Panc1 (cell line): ENCODE measurements at regions not wholly inside any gene's neighbourhood (a gene's known extent, or its start where the extent isn't known, plus 50 kb on each side); places are given as distances from the start of the nearest gene placed in this dataset.
A peak's percentile ranks its signal among the peaks of the same experiment; 100 is the strongest.

Experiments used
- ATAC-seq: fragments of 200-7000 bp; cut with Tn5 transposase; 2 replicates; pipeline ENCODE4 v1.9.1; 2020; ENCODE audit warnings: mild to moderate bottlenecking, moderate library complexity
- BruUV-seq: library from RNA; stranded (reverse); fragments of 400-500 nt; replicated peaks from 2 replicates; lab custom pipeline; 2021; lab: Mats Ljungman, UMichigan
- CTCF ChIA-PET: fragments of 300-600 bp; sonication (Branson Sonifier 250); formaldehyde crosslinking; loops from one replicate; lab custom pipeline; 2022; ENCODE audit warnings: antibody characterized with exemption; lab: Charles Lee
- POLR2A ChIA-PET: fragments of 300-600 bp; sonication (Branson Sonifier 250); formaldehyde crosslinking; loops from one replicate; lab custom pipeline; 2022; ENCODE audit warnings: antibody characterized with exemption; lab: Charles Lee
- DNase-seq: peaks from one replicate; pipeline ENCODE4 v3.0.0-alpha.2; 2010; ENCODE audit warnings: low read depth, low spot score
- H3K27ac ChIP-seq: 2 replicates; pipeline ENCODE4 v1.5.1; 2011; ENCODE audit warnings: mild to moderate bottlenecking, low read length, inconsistent platforms
- H3K27me3 ChIP-seq: fragments of 200-500 bp; sonication (Bioruptor generic); 2 replicates; pipeline ENCODE4 v1.6.0; 2014; ENCODE audit warnings: low read length, inconsistent platforms; ENCODE audit not compliant: control insufficient read depth, insufficient read depth
- H3K36me3 ChIP-seq: fragments of 200-500 bp; sonication (Bioruptor generic); 2 replicates; pipeline ENCODE4 v1.5.1; 2014; ENCODE audit warnings: inconsistent platforms, mild to moderate bottlenecking, low read length, moderate library complexity; ENCODE audit not compliant: control insufficient read depth, insufficient read depth
- H3K4me1 ChIP-seq: 2 replicates; pipeline ENCODE4 v1.5.1; 2011; ENCODE audit warnings: inconsistent platforms, mild to moderate bottlenecking, low read length, moderate library complexity; ENCODE audit not compliant: control insufficient read depth, insufficient read depth
- H3K4me3 ChIP-seq, 2 experiments: 2 replicates each; pipeline ENCODE4 v1.5.1; 2011 to 2012; ENCODE audit warnings: low read depth in 2 of 2, low read length in 2 of 2, mild to moderate bottlenecking in 2 of 2, inconsistent platforms in 1 of 2, moderate library complexity in 1 of 2
- H3K9me3 ChIP-seq: fragments of 200-500 bp; sonication (Bioruptor generic); 2 replicates; pipeline ENCODE4 v1.5.1; 2014; ENCODE audit warnings: low read depth, mild to moderate bottlenecking, inconsistent platforms, low read length, moderate library complexity; ENCODE audit not compliant: control insufficient read depth, insufficient read depth
- SIN3A ChIP-seq: IDR thresholded peaks from 2 replicates; pipeline ENCODE4 v1.6.1; 2012; ENCODE audit warnings: low read depth, mild to moderate bottlenecking, low read length, moderate library complexity, borderline replicate concordance; ENCODE audit not compliant: insufficient read depth
- in situ Hi-C: cut with HindIII; loops from 2 replicates; pipeline ENCODE4 v1.10.0; 2016; ENCODE audit warnings: low sequenced_read_pairs, low pct_unique_long_range_greater_than_20kb
- intact Hi-C: fragments of 100-400 bp; cut with micrococcal nuclease; formaldehyde crosslinking; loops from one replicate; pipeline ENCODE4 v1.10.0; 2022; ENCODE audit not compliant: unreplicated experiment
- TF ChIP-seq, protein P1 (sequence below): fragments of 450-650 bp; IDR thresholded peaks from 2 replicates; pipeline ENCODE4 v1.5.1; 2017; ENCODE audit warnings: mild to moderate bottlenecking

DNA sequence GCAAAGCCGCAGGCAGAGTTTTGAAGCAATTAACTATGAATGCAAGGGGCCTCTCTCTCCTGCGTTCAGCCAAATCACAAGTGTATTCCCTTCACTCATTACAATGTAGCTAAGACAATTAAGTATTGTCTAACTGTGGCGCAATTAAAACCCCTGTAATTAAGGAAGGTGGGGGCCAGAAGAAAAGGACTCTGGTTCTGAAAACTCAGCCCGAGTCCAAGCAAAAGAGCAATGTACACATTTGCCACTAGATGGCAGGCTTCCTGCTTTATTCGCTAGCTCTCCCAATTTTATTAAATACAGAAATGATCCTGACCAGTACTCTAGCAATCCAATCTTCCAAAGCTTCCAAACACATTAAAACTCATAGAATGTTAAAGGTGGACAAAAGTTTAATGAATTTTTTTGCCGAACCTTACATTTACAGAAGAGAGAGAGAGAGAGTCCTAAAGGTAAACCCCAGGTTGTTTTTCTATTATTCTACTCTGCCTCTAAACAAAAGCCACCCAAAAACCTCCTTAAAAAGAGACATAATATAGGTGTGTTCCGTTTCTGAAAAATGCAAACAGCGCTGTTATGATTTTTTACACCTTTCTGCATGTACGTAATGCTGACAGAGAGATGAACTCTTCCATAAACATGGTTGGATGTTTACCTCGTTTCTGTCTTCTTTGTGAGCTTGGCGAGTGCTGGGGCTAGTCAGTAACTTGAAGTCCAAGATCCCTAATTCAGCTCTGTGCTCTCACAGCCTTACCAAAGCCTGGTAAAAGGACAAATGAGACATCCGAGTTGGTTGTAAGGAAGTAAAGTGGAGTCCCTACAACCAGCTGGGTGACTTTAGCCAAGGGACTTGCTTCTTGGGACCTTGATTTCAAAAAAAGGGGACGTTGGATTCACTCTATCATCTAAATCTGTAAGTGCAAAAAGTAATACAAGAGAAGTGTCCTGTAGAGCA lies 50.9 kb upstream of the VASH1 start:
- Histone ChIP-seq H3K27me3 (no peaks in the 10 kb centered on the region), H3K36me3 (no peaks in the 10 kb centered on the region), H3K4me3 (no peak overlapping the region), H3K4me1 (no peaks in the 10 kb centered on the region), H3K27ac (no peak overlapping the region), H3K9me3 (no peaks in the 10 kb centered on the region)
- TF ChIP-seq, protein P1, sequence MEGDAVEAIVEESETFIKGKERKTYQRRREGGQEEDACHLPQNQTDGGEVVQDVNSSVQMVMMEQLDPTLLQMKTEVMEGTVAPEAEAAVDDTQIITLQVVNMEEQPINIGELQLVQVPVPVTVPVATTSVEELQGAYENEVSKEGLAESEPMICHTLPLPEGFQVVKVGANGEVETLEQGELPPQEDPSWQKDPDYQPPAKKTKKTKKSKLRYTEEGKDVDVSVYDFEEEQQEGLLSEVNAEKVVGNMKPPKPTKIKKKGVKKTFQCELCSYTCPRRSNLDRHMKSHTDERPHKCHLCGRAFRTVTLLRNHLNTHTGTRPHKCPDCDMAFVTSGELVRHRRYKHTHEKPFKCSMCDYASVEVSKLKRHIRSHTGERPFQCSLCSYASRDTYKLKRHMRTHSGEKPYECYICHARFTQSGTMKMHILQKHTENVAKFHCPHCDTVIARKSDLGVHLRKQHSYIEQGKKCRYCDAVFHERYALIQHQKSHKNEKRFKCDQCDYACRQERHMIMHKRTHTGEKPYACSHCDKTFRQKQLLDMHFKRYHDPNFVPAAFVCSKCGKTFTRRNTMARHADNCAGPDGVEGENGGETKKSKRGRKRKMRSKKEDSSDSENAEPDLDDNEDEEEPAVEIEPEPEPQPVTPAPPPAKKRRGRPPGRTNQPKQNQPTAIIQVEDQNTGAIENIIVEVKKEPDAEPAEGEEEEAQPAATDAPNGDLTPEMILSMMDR, result peak; percentile 80
- no peak for TF ChIP-seq SIN3A
- ChIA-PET CTCF (interaction anchor here (0.6 to 1.8 kb wide), 9 partner anchors 18 to 661 kb away, joined by 3 to 7 read pairs (median 4); no protein-coding TSS in a partner anchor), POLR2A (no interaction called here)
- DNase-seq (no peak), ATAC-seq (peak; percentile 78)
- in situ Hi-C loops (no loop called here), intact Hi-C loops (loop anchor here (2.0 kb wide), 1 partner anchor 74 kb away; no protein-coding TSS in a partner anchor)
- BruUV-seq, result no TSS peak
